LNCAP (cell line): ENCODE measurements at regions not wholly inside any gene's neighbourhood (a gene's known extent, or its start where the extent isn't known, plus 50 kb on each side); places are given as distances from the start of the nearest gene placed in this dataset.

Experiments
- TF ChIP-seq, protein P1 (sequence below): fragments of 450-650 bp; IDR thresholded peaks from 2 replicates; pipeline ENCODE4 v1.5.1; 2017; ENCODE audit warnings: mild to moderate bottlenecking

DNA sequence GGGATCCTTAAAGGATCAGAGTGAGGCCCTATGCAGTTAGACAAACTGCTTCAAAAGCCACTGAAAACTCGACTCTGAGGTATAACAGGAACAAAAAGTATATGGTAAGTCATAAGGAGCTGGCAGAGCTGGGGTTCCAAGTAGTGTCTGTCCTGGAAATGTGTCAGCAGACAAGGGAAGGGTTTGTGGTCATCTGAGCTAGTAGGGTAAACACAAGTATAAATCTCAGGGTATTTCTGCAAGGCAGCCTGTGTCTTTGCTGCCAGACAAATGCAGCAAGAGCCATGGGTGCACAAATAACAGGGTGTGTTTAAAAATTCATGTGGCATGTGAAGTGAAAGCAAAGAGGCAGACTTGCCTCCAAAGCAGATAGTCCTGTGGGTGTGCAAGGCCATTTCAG, 759.0 kb upstream of the ADAMTS5 start:
- TF ChIP-seq, protein P1, sequence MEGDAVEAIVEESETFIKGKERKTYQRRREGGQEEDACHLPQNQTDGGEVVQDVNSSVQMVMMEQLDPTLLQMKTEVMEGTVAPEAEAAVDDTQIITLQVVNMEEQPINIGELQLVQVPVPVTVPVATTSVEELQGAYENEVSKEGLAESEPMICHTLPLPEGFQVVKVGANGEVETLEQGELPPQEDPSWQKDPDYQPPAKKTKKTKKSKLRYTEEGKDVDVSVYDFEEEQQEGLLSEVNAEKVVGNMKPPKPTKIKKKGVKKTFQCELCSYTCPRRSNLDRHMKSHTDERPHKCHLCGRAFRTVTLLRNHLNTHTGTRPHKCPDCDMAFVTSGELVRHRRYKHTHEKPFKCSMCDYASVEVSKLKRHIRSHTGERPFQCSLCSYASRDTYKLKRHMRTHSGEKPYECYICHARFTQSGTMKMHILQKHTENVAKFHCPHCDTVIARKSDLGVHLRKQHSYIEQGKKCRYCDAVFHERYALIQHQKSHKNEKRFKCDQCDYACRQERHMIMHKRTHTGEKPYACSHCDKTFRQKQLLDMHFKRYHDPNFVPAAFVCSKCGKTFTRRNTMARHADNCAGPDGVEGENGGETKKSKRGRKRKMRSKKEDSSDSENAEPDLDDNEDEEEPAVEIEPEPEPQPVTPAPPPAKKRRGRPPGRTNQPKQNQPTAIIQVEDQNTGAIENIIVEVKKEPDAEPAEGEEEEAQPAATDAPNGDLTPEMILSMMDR = no peak

DNA sequence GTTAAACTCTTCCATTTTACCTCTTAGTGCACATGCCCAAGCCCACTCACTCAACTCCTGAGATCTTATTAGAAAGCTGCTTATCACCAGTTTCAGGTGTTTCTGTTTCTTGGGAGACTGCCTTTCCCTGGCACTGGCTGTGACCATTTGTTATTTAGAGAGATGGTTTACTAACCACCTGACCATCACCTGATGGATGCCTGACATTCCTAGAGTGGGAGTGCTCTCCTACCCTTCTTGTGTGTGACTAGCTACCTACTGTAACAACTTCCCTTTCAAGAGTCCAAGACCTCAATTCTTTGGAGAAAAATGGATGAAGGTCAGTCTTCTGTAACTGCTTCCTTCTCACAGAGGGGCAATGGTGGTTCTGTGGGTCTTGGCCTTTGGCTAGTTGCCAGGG, 755.2 kb upstream of the ADAMTS5 start:
- TF ChIP-seq, protein P1 = no peak

DNA sequence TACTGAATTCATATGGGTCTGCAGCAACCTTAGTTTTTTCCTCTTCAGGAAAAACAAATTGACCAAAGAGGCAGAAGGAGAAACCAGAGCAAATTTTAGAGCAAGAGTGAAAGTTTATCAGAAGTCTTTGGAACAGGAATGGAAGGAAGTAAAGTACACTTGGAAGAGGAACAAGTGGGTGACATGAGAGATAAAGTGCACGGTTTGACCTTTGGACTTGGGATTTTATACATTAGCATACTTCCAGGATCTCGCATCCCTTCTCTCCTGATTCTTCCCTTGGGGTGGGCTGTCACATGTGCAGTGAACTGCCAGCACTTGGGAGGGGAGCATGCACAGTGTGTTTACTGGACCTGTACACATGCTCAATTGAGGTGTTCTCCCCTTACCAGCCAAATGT, 754.8 kb upstream of the ADAMTS5 start:
- TF ChIP-seq, protein P1 = no peak

DNA sequence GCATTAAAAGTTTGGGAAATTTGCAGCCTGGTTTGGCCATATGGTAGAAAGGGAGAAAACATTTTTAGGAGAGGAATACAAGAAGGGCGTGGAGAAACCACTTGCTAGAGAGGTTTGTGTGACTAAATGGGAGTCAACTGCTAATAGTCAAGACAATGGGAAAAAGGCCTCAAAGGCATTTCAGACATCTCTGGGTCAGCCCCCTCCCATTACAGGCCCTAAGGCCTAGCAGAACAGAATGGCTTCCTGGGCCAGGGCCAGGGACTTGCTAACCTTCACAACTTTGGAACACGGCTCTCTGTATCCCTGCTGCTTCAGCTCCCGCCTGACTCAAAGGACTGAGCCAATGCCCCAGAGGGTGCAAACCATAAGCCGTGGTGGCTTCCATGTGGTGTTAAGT, 752.3 kb upstream of the ADAMTS5 start:
- TF ChIP-seq, protein P1 = no peak

DNA sequence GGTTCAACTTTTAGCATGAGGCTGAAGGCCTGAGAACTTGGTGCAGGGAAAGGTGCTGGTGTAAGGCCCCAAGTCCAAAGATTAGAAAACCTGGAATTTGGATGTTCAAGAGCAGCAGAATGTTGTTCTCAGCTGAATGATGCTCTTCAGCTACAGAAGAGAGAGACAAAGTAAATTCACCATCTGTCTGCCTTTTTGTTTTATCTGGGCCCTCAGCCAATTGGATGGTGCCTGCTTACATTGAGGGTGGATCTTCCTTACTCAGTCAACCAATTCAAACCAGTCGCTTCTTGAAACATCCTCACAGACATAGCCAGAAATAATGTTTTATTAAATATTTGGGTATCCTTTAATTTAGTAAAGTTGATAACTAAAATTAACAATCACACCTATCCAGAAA, 748.2 kb upstream of the ADAMTS5 start:
- TF ChIP-seq, protein P1 = no peak

DNA sequence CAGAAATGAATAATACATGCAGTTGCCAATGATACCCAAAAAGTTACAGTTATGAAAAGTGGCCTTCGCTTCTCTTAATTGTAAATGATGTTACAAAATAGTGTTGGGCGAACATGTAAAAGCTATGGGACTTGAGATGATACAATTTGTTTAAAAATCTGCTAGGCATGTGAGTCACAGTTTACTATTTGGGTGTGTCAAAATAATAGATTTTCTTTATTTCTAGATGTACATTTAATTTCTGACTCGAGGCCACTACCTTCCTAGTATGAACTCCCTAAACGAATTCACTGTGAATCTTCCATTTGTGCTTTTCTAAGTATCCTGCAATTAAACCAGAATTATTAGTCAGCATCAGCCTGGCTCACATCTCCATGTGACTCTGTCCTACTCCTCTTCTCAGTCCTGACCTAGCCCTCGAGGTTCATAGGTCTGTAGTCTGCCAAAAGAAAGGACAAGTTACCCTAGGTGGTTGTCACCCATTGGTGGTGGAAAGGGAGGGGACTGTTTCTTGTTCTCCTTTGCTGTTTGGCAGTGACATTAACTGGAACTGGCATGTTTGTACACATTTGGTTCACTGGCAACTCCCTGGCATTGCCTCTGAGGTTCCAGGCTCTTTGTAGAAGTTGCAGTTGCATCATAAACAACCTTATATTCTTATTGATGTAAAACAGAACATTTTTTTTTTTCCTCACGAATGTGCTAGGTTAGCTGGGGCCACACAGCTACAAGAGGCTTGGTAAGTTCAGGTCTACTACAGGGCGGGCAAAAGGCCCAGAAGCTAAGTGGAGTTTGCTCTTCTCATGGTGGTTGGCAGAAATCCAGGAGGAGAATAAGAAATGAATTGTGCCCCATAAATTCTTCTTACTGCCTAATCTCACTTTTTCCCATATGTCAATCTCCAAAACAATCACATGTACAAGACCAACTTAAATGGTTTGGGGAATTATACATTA, 746.5 kb upstream of the ADAMTS5 start:
- TF ChIP-seq, protein P1 = no peak

DNA sequence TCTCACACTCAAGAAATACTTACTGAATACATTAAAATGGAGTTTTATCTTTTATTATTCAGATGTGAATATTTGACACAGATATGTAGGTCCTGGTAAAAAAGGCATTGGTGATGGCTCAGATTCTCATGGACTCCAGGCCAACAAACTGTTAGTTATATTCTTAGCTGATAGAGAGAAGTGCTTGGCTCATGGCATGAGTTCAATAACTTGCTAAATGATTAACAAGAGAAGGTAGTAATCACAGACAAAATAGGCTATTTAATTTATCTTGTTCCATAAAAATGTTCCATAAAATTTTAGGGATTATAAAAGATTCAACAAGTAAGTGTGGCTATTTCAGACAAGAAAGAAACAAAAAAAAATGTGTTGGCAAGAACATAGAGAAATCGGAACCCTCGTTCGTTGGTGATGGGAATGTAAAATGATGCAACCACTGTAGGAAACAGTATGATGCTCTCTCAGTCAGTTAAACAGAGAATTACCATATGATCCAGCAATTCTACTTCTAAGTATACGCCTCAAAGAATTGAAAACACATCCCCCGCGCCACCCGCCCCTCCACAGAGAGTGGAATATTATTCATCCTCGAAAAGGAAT, 737.8 kb upstream of the ADAMTS5 start:
- TF ChIP-seq, protein P1 = no peak
